HG03159 (cell line): ENCODE measurements at regions not wholly inside any gene's neighbourhood (a gene's known extent, or its start where the extent isn't known, plus 50 kb on each side); places are given as distances from the start of the nearest gene placed in this dataset.

Source experiments
- ATAC-seq: cut with Tn5 transposase; IDR thresholded peaks from one replicate; pipeline ENCODE4 v1.9.1; 2021; ENCODE audit warnings: mild to moderate bottlenecking, moderate library complexity; ENCODE audit not compliant: unreplicated experiment

- no peak for ATAC-seq
These were observed 442.4 kb downstream of the MCTP2 start for GRCh38 chr15:94673801-94674200.

- no peak for ATAC-seq
These were observed 442.9 kb downstream of the MCTP2 start for GRCh38 chr15:94674296-94674695.

- ATAC-seq, result no peak
These were observed 445.9 kb downstream of the MCTP2 start for GRCh38 chr15:94677202-94677790.

- ATAC-seq, result no peak
These were observed 450.8 kb downstream of the MCTP2 start for GRCh38 chr15:94682171-94682570.

- no peak for ATAC-seq
These were observed 452.5 kb downstream of the MCTP2 start for GRCh38 chr15:94683902-94684301.

GRCh38 chr15:94691169-94691568 lies 459.8 kb downstream of the MCTP2 start:
- ATAC-seq, result no peak

- no peak for ATAC-seq
These were observed 461.3 kb downstream of the MCTP2 start for GRCh38 chr15:94692710-94693109.

- no peak for ATAC-seq
These were observed 468.9 kb downstream of the MCTP2 start for GRCh38 chr15:94700211-94700610.

- ATAC-seq, result no peak
These were observed 470.1 kb downstream of the MCTP2 start for GRCh38 chr15:94701281-94701985.

- no peak for ATAC-seq
These were observed 472.2 kb downstream of the MCTP2 start for GRCh38 chr15:94703596-94703995.

GRCh38 chr15:94704421-94704820 lies 473.1 kb downstream of the MCTP2 start:
- no peak for ATAC-seq

GRCh38 chr15:94704946-94705345 lies 473.6 kb downstream of the MCTP2 start:
- no peak for ATAC-seq

- no peak for ATAC-seq
These were observed 478.0 kb downstream of the MCTP2 start for GRCh38 chr15:94709319-94709718.

- no peak for ATAC-seq
These were observed 490.8 kb downstream of the MCTP2 start for GRCh38 chr15:94722024-94722636.

- no peak for ATAC-seq
These were observed 492.4 kb downstream of the MCTP2 start for GRCh38 chr15:94723801-94724200.

GRCh38 chr15:94731286-94731685 lies 499.9 kb downstream of the MCTP2 start:
- ATAC-seq, result no peak

GRCh38 chr15:94734460-94734859 lies 503.1 kb downstream of the MCTP2 start:
- no peak for ATAC-seq

- no peak for ATAC-seq
These were observed 504.9 kb downstream of the MCTP2 start for GRCh38 chr15:94736236-94736635.

- ATAC-seq, result no peak
These were observed 508.3 kb downstream of the MCTP2 start for GRCh38 chr15:94739639-94740038.

GRCh38 chr15:94740469-94740868 lies 509.1 kb downstream of the MCTP2 start:
- no peak for ATAC-seq

GRCh38 chr15:94743668-94744067 lies 512.3 kb downstream of the MCTP2 start:
- no peak for ATAC-seq

- ATAC-seq, result no peak
These were observed 512.9 kb downstream of the MCTP2 start for GRCh38 chr15:94744080-94744793.
